PFSK-1 (cell line): ENCODE measurements at regions not wholly inside any gene's neighbourhood (a gene's known extent, or its start where the extent isn't known, plus 50 kb on each side); places are given as distances from the start of the nearest gene placed in this dataset.

Experiments used
- FOXP2 ChIP-seq: optimal IDR thresholded peaks from 2 replicates; pipeline ENCODE3; 2011; ENCODE audit warnings: borderline replicate concordance, control low read depth, inconsistent platforms; ENCODE audit not compliant: insufficient read depth; ENCODE audit errors: extremely low read length, extremely low read depth
- POLR2AphosphoS5 ChIP-seq: IDR thresholded peaks from 2 replicates; pipeline ENCODE4 v1.6.1; 2012; ENCODE audit warnings: low read depth, mild to moderate bottlenecking, control low read depth, low read length, moderate library complexity
- SIN3A ChIP-seq: IDR thresholded peaks from 2 replicates; pipeline ENCODE4 v1.6.1; 2012; ENCODE audit warnings: mild to moderate bottlenecking, low read length, moderate library complexity, borderline replicate concordance; ENCODE audit not compliant: insufficient read depth
- TAF1 ChIP-seq: IDR thresholded peaks from 2 replicates; pipeline ENCODE4 v1.6.1; 2012; ENCODE audit warnings: low read length, control low read depth, borderline replicate concordance; ENCODE audit not compliant: insufficient read depth
- TF ChIP-seq, protein P1 (sequence below), 2 experiments: IDR thresholded peaks; 2 replicates each; pipeline versions ENCODE4 v1.6.1 to v1.8.0; 2011 to 2012; ENCODE audit warnings: low read depth in 2 of 2, low read length in 2 of 2, control low read depth in 1 of 2, inconsistent platforms in 1 of 2, mild to moderate bottlenecking in 1 of 2, moderate library complexity in 1 of 2; ENCODE audit not compliant: insufficient read depth in 1 of 2

DNA sequence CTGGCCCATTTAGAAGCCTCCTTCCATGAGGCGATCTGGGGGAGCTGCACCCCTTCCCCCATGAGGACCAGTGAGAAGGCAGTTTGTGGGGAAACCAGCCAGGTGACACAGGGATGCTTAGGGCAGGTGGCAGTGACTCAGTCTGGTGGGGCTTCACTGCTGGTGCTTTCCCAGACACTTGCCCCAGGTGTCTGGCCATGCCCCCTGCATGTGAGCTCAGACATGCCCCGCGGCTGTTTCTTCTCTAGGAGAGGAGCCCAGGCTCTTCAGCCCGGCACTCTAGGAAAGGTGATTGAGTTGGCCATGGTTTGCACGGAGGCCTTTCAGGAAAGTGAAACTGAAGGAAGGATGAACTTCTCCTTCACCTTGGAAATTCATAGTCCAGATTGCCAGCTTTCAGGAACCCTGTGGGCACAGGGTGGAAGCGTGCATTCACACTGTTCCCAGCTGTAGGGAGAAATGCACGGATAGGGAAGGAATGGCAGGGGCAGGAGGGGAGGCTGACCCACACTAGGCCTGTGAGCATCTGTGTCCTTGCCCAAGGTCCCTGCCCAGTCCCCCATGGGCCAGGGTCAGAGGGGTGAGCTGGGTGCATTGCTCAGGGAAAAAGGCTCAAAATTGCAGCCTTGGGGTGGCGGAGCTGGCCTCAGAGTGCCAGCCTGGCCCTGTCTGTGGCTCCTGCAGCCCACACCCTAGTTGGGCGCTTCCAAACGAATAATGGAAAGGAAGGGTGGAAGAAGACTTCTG lies 359.1 kb downstream of the GLRX3 start:
- TF ChIP-seq FOXP2 = no peak
- TF ChIP-seq SIN3A = no peak
- TF ChIP-seq TAF1 = no peak
- TF ChIP-seq POLR2AphosphoS5 = no peak
- TF ChIP-seq, protein P1, sequence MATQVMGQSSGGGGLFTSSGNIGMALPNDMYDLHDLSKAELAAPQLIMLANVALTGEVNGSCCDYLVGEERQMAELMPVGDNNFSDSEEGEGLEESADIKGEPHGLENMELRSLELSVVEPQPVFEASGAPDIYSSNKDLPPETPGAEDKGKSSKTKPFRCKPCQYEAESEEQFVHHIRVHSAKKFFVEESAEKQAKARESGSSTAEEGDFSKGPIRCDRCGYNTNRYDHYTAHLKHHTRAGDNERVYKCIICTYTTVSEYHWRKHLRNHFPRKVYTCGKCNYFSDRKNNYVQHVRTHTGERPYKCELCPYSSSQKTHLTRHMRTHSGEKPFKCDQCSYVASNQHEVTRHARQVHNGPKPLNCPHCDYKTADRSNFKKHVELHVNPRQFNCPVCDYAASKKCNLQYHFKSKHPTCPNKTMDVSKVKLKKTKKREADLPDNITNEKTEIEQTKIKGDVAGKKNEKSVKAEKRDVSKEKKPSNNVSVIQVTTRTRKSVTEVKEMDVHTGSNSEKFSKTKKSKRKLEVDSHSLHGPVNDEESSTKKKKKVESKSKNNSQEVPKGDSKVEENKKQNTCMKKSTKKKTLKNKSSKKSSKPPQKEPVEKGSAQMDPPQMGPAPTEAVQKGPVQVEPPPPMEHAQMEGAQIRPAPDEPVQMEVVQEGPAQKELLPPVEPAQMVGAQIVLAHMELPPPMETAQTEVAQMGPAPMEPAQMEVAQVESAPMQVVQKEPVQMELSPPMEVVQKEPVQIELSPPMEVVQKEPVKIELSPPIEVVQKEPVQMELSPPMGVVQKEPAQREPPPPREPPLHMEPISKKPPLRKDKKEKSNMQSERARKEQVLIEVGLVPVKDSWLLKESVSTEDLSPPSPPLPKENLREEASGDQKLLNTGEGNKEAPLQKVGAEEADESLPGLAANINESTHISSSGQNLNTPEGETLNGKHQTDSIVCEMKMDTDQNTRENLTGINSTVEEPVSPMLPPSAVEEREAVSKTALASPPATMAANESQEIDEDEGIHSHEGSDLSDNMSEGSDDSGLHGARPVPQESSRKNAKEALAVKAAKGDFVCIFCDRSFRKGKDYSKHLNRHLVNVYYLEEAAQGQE (IDR thresholded peaks at IDR 0.05; ENCODE audit: insufficient read depth in 1 of 2, low read depth in 2 of 2, low read length in 2 of 2) = no peak

GRCh38 chr10:130495891-130496636 lies 359.9 kb downstream of the GLRX3 start:
- TF ChIP-seq POLR2AphosphoS5 (no peak), FOXP2 (no peak), TAF1 (no peak)
- TF ChIP-seq, protein P1 (IDR thresholded peaks at IDR 0.05; ENCODE audit: insufficient read depth in 1 of 2, low read depth in 2 of 2, low read length in 2 of 2) = no peak

GRCh38 chr10:130497056-130498010 lies 361.1 kb downstream of the GLRX3 start:
- TF ChIP-seq TAF1 (no peak), SIN3A (no peak), POLR2AphosphoS5 (no peak), FOXP2 (no peak)
- TF ChIP-seq, protein P1 (IDR thresholded peaks at IDR 0.05; ENCODE audit: insufficient read depth in 1 of 2, low read depth in 2 of 2, low read length in 2 of 2) = no peak

- TF ChIP-seq SIN3A (no peak), TAF1 (no peak), POLR2AphosphoS5 (no peak), FOXP2 (no peak)
- TF ChIP-seq, protein P1 (IDR thresholded peaks at IDR 0.05; ENCODE audit: insufficient read depth in 1 of 2, low read depth in 2 of 2, low read length in 2 of 2) = no peak
Measured at GRCh38 chr10:130498042-130498441, 361.9 kb downstream of the GLRX3 start.
